CD4-positive, alpha-beta T cell treated with Interleukin-15 for 1 hour (primary cell): ENCODE measurements at regions not wholly inside any gene's neighbourhood (a gene's known extent, or its start where the extent isn't known, plus 50 kb on each side); places are given as distances from the start of the nearest gene placed in this dataset.
"Not testable (repeated sequence)": the region's sequence is repeated elsewhere in the genome, so short reads cannot be mapped to it uniquely, and the experiment has no call there.

Experiments
- DNase-seq: peaks from one replicate; pipeline ENCODE4 v3.0.0-alpha.2; 2020

GRCh38 chr4:100023800-100024199 lies 73.7 kb upstream of the H2AZ1 start:
- no peak for DNase-seq

DNA sequence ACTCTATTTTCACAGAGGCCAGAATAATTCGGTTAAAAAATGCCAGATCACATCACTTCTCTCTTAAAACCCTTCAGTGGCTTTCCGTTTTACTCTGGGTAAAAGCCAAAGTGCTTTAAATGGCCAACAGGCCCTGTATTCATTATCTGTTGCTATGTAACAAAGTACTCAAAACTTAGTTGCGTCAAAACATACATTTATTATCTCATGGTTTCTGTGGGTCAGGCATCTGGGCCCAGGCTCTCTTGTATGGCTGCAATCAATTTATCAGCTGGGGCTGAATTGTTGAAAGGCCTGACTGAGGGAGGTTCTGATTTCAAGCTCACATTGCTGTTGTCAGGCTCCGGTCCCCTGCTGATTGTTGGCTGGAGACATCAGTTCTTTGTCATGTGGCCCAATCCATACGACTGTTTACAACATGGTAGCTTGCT lies 72.7 kb upstream of the H2AZ1 start:
- no peak for DNase-seq

DNA sequence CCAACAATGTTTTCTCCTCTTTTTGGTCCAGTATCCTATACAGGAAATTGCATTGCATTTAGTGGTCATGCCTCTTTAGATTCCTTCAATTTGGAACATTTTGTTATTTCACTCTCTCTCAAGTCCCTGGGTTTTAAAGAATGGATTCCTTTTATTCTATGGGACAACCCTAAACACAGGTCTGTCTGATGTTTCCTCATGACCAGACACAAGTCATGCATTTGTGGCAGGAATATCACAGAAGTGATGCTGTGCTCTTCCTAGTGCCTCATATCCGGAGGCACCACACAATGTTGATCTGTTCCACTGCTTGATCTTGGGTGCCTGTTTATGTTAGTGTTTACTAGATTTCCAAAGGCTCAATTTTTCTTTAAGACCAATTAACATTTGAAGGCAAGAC lies 69.7 kb upstream of the H2AZ1 start:
- DNase-seq: no peak

DNA sequence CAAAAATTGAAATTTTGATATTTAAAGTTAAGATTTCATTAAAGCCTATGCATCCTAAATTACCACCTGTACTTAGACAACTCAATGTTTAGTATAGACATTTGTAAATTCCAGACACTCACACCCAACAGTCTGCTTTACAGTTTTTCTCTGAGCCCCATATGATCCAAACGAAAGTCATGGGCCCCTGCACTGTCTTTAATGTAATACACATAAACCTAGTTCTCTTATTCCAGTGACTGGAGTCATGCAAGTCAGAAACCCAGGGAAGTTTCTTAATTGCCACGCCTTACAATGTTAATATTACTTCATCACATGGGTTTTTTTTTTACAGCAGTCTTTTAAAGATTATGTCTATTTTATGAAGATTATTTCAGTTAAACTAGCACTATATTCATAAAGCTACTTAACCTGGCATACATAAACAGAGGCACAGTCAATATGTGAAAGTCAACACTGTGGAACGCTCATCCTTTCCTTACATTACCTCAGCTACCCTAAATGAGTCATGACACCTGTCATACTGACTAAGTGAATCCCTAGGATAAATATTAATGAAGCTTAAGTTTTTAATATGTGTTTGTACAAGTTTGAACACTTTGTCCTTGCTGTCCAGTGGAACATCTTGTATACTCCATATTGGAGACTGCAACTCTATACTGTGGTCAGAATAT lies 67.7 kb upstream of the H2AZ1 start:
- no peak for DNase-seq

DNA sequence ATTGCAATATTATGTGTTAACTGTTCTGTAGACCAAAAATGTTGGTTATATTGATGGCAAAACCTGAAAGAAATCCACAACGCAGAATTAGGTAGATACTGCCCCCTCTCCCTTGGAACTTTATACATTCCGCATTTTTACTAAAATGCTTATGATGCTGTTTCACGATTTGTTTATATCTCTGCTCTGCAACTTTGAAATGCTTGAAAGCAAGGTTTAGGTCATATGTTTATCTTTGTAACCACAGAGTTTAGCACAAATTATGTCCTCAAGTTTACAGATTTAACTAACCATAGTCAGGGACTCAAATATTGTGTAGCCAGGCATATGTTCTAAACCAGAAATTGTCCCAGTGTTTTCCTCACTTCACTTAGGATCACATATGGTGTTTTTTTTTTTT lies 66.1 kb upstream of the H2AZ1 start:
- no peak for DNase-seq

- DNase-seq: no peak
These were observed 64.5 kb upstream of the H2AZ1 start for GRCh38 chr4:100014616-100015015.

GRCh38 chr4:100009490-100009889 lies 59.4 kb upstream of the H2AZ1 start:
- DNase-seq: no peak

DNA sequence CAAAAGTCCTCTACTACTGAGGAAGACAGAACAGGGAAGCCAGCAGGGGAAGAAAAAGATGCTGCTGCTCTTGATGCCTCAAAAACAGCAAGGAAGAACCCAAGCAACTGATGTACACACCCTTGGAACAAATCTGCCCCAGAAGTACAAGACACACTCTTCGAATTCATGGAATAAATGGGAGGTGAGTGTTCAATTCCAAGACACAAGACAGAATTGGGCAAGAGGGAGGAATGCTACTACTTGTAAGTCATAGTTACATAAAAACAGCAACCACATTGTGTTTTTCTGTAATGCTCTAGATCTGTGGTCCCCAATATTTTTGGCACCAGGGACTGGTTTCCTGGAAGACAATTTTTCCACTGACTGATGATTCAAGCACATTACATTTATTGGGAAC lies 58.0 kb upstream of the H2AZ1 start:
- no peak for DNase-seq

- not testable (repeated sequence) for DNase-seq
These were observed 56.1 kb upstream of the H2AZ1 start for GRCh38 chr4:100006161-100006560.
